HepG2 (cell line): ENCODE measurements at regions not wholly inside any gene's neighbourhood (a gene's known extent, or its start where the extent isn't known, plus 50 kb on each side); places are given as distances from the start of the nearest gene placed in this dataset.

ENCODE experiments used
- BRCA1 ChIP-seq: sonication (generic); formaldehyde crosslinking; IDR thresholded peaks from 2 replicates; pipeline ENCODE4 v1.4.0; 2020; ENCODE audit warnings: missing genetic modification reagents
- CBFB ChIP-seq: sonication (generic); formaldehyde crosslinking; IDR thresholded peaks from 2 replicates; pipeline ENCODE4 v1.4.0; 2020; ENCODE audit warnings: missing genetic modification reagents
- CCDC6 ChIP-seq: sonication (generic); formaldehyde crosslinking; IDR thresholded peaks from 2 replicates; pipeline ENCODE4 v1.8.1; 2022; ENCODE audit warnings: mild to moderate bottlenecking, missing genetic modification reagents, moderate library complexity
- DMAP1 ChIP-seq: IDR thresholded peaks from 2 replicates; pipeline ENCODE4 v1.6.1; 2016
- DNMT3B ChIP-seq: conservative IDR thresholded peaks from 2 replicates; pipeline ENCODE4 v1.6.1; 2016; ENCODE audit warnings: missing biosample characterization, control low read depth
- FOSL1 ChIP-seq: sonication (generic); formaldehyde crosslinking; IDR thresholded peaks from 2 replicates; pipeline ENCODE4 v1.9.0; 2021; ENCODE audit warnings: missing genetic modification reagents, borderline replicate concordance
- FOXA3 ChIP-seq: IDR thresholded peaks from 2 replicates; pipeline ENCODE4 v1.6.1; 2016; ENCODE audit warnings: missing genetic modification reagents, missing compliant biosample characterization
- FOXJ3 ChIP-seq: sonication (generic); formaldehyde crosslinking; IDR thresholded peaks from 2 replicates; pipeline ENCODE4 v1.4.0; 2020; ENCODE audit warnings: missing genetic modification reagents, mild to moderate bottlenecking, borderline replicate concordance
- GLI4 ChIP-seq: sonication (generic); formaldehyde crosslinking; IDR thresholded peaks from 2 replicates; pipeline ENCODE4 v1.5.1; 2020; ENCODE audit warnings: missing genetic modification reagents, mild to moderate bottlenecking, moderate library complexity, borderline replicate concordance
- HNF4G ChIP-seq, 2 experiments: sonication (generic) in 1 of 2; formaldehyde crosslinking in 1 of 2; IDR thresholded peaks; 2 replicates each; pipeline versions ENCODE4 v1.4.0 to v1.6.1; 2011 to 2020; ENCODE audit warnings: borderline replicate concordance in 2 of 2, low read depth in 2 of 2, mild to moderate bottlenecking in 2 of 2, low read length in 1 of 2, missing genetic modification reagents in 1 of 2, moderate library complexity in 1 of 2
- ISL2 ChIP-seq: sonication (generic); formaldehyde crosslinking; IDR thresholded peaks from 2 replicates; pipeline ENCODE4 v1.5.0; 2020; ENCODE audit warnings: missing genetic modification reagents
- MAF1 ChIP-seq: sonication (generic); formaldehyde crosslinking; IDR thresholded peaks from 2 replicates; pipeline ENCODE4 v1.5.0; 2020; ENCODE audit warnings: missing genetic modification reagents, borderline replicate concordance
- MAFF ChIP-seq: IDR thresholded peaks from 2 replicates; pipeline ENCODE4 v1.6.1; 2011; ENCODE audit warnings: low read depth, low read length, improper control_type of control experiment
- MAX ChIP-seq: IDR thresholded peaks from 2 replicates; pipeline ENCODE4 v1.6.1; 2012; ENCODE audit warnings: inconsistent platforms
- NR2F1 ChIP-seq, 2 experiments: fragments of 450-650 bp in 1 of 2; formaldehyde crosslinking in 1 of 2; IDR thresholded peaks; 2 replicates each; pipeline versions ENCODE4 v1.5.0 to v1.6.1; 2016 to 2020; ENCODE audit warnings: mild to moderate bottlenecking in 1 of 2, missing compliant biosample characterization in 1 of 2, missing genetic modification reagents in 1 of 2, moderate library complexity in 1 of 2
- PAWR ChIP-seq: sonication (generic); formaldehyde crosslinking; IDR thresholded peaks from 2 replicates; pipeline ENCODE4 v1.4.0; 2020; ENCODE audit warnings: missing genetic modification reagents, mild to moderate bottlenecking, borderline replicate concordance
- PHF20 ChIP-seq: sonication (generic); formaldehyde crosslinking; IDR thresholded peaks from 2 replicates; pipeline ENCODE4 v1.5.0; 2020; ENCODE audit warnings: mild to moderate bottlenecking, missing genetic modification reagents
- POGZ ChIP-seq: sonication (generic); formaldehyde crosslinking; IDR thresholded peaks from 2 replicates; pipeline ENCODE4 v1.4.0; 2020; ENCODE audit warnings: mild to moderate bottlenecking, missing genetic modification reagents
- RELA ChIP-seq: sonication (generic); formaldehyde crosslinking; IDR thresholded peaks from 2 replicates; pipeline ENCODE4 v1.4.0; 2020; ENCODE audit warnings: missing genetic modification reagents
- REPIN1 ChIP-seq: sonication (generic); formaldehyde crosslinking; IDR thresholded peaks from 2 replicates; pipeline ENCODE4 v1.8.0; 2022; ENCODE audit warnings: missing genetic modification reagents, low read depth, mild to moderate bottlenecking, borderline replicate concordance
- SATB2 ChIP-seq: sonication (generic); formaldehyde crosslinking; IDR thresholded peaks from 2 replicates; pipeline ENCODE4 v1.5.0; 2020; ENCODE audit warnings: missing genetic modification reagents
- SMAD3 ChIP-seq: sonication (generic); formaldehyde crosslinking; IDR thresholded peaks from 2 replicates; pipeline ENCODE4 v1.4.0; 2020; ENCODE audit warnings: missing genetic modification reagents
- ZBTB49 ChIP-seq: sonication (generic); formaldehyde crosslinking; IDR thresholded peaks from 2 replicates; pipeline ENCODE4 v1.4.0; 2020; ENCODE audit warnings: missing genetic modification reagents, borderline replicate concordance
- ZNF30 ChIP-seq: sonication (generic); formaldehyde crosslinking; IDR thresholded peaks from 2 replicates; pipeline ENCODE4 v1.5.0; 2020; ENCODE audit warnings: mild to moderate bottlenecking, missing genetic modification reagents
- ZNF362 ChIP-seq: sonication (generic); formaldehyde crosslinking; IDR thresholded peaks from 2 replicates; pipeline ENCODE4 v1.4.0; 2020; ENCODE audit warnings: missing genetic modification reagents, mild to moderate bottlenecking, borderline replicate concordance
- ZNF543 ChIP-seq: sonication (generic); formaldehyde crosslinking; IDR thresholded peaks from 2 replicates; pipeline ENCODE4 v1.4.0; 2020; ENCODE audit warnings: mild to moderate bottlenecking, missing genetic modification reagents
- ZNF598 ChIP-seq: sonication (generic); formaldehyde crosslinking; IDR thresholded peaks from 2 replicates; pipeline ENCODE4 v1.5.1; 2020; ENCODE audit warnings: mild to moderate bottlenecking, missing genetic modification reagents, borderline replicate concordance
- ZNF746 ChIP-seq: sonication (generic); formaldehyde crosslinking; IDR thresholded peaks from 2 replicates; pipeline ENCODE4 v1.8.0; 2022; ENCODE audit warnings: mild to moderate bottlenecking, missing genetic modification reagents
- ZNF850 ChIP-seq: sonication (generic); formaldehyde crosslinking; conservative IDR thresholded peaks from 2 replicates; pipeline ENCODE4 v1.9.0; 2021; ENCODE audit warnings: mild to moderate bottlenecking, missing genetic modification reagents
- ZSCAN29 ChIP-seq: sonication (generic); formaldehyde crosslinking; conservative IDR thresholded peaks from 2 replicates; pipeline ENCODE4 v1.4.0; 2020; ENCODE audit warnings: mild to moderate bottlenecking, missing genetic modification reagents

GRCh38 chr6:28657769-28658465 is 132.2 kb downstream of the GPX5 start (continued):
- TF ChIP-seq GLI4 (CRISPR knock-in tag) (no peak), ZNF746 (0 out of 2 replicates have a peak, but pooled peaks have one; percentile 29), FOSL1 (CRISPR knock-in tag) (no peak), DMAP1 (CRISPR knock-in tag) (no peak), MAF1 (CRISPR knock-in tag) (peak; percentile 98), CCDC6 (0 out of 2 replicates have a peak, but pooled peaks have one; percentile 41), SMAD3 (peak; percentile 58; the same call in 1 of the 2 replicates), MAFF (no peak), PHF20 (CRISPR knock-in tag) (no peak), NR2F1 (CRISPR knock-in tag; IDR thresholded peaks at IDR 0.05) (no peak), POGZ (CRISPR knock-in tag) (no peak), FOXA3 (CRISPR knock-in tag) (peak; percentile 31; the same call in 1 of the 2 replicates), ZBTB49 (CRISPR knock-in tag) (no peak), RELA (CRISPR knock-in tag) (no peak), ZSCAN29 (CRISPR knock-in tag) (no peak), ZNF598 (no peak), ZNF850 (CRISPR knock-in tag) (no peak), HNF4G (IDR thresholded peaks at IDR 0.05; ENCODE audit: borderline replicate concordance, low read depth, low read length) (no peak), HNF4G (CRISPR knock-in tag; IDR thresholded peaks at IDR 0.05; ENCODE audit: borderline replicate concordance, low read depth) (no peak), MAX (peak; percentile 63), CBFB (CRISPR knock-in tag) (no peak), DNMT3B (CRISPR knock-in tag) (no peak), BRCA1 (CRISPR knock-in tag) (no peak), FOXJ3 (CRISPR knock-in tag) (peak; percentile 32; the same call in 1 of the 2 replicates), ISL2 (CRISPR knock-in tag) (peak; percentile 56; the same call in 1 of the 2 replicates), ZNF30 (no peak), SATB2 (CRISPR knock-in tag) (no peak), ZNF362 (CRISPR knock-in tag) (peak; percentile 94), ZNF543 (CRISPR knock-in tag) (no peak), PAWR (no peak), REPIN1 (no peak)
